CD4-positive, CD25-positive, alpha-beta regulatory T cell (primary cell): ENCODE measurements at regions not wholly inside any gene's neighbourhood (a gene's known extent, or its start where the extent isn't known, plus 50 kb on each side); places are given as distances from the start of the nearest gene placed in this dataset.

Source experiments
- ATAC-seq, 2 donors: fragments of 150-1000 bp; cut with Tn5 transposase; one replicate each; pipeline ENCODE4 v1.10.0; 2021; ENCODE audit warnings: low read depth in 2 of 2, moderate number of reproducible peaks in 2 of 2, moderate library complexity in 1 of 2
- DNase-seq, 3 donors: peaks; one replicate each; pipeline versions ENCODE4 v3.0.0 to v3.0.0-alpha.2; 2012 to 2022; ENCODE audit warnings: mixed read lengths in 1 of 3
- H3K27ac ChIP-seq: one replicate; pipeline ENCODE4 v1.7.0; 2013; ENCODE audit warnings: mild to moderate bottlenecking, low read length; ENCODE audit not compliant: insufficient read depth, poor library complexity, severe bottlenecking
- H3K27me3 ChIP-seq: one replicate; pipeline ENCODE4 v1.7.0; 2013; ENCODE audit warnings: low read length; ENCODE audit not compliant: control insufficient read depth, insufficient read depth
- H3K36me3 ChIP-seq: one replicate; pipeline ENCODE4 v1.7.0; 2013; ENCODE audit warnings: mild to moderate bottlenecking, low read length, moderate library complexity; ENCODE audit not compliant: control insufficient read depth, insufficient read depth
- H3K4me1 ChIP-seq: 2 replicates; pipeline ENCODE4 v1.7.0; 2013; ENCODE audit warnings: mild to moderate bottlenecking, low read length; ENCODE audit not compliant: insufficient read depth, control insufficient read depth, poor library complexity, severe bottlenecking
- H3K4me3 ChIP-seq: one replicate; pipeline ENCODE4 v1.7.0; 2013; ENCODE audit warnings: low read depth, mild to moderate bottlenecking, low read length, moderate library complexity
- H3K9me3 ChIP-seq, 2 experiments: 1 replicate in 1 of 2; 2 replicates in 1 of 2; pipeline ENCODE4 v1.7.0; 2013; ENCODE audit warnings: low read length in 2 of 2, mild to moderate bottlenecking in 1 of 2, moderate library complexity in 1 of 2; ENCODE audit not compliant: control insufficient read depth in 2 of 2
- H3K27ac Mint-ChIP-seq, 3 donors: one replicate each; pipeline ENCODE4 v1.8.0; 2020 to 2022; ENCODE audit warnings: mild to moderate bottlenecking in 3 of 3, mixed read lengths in 3 of 3, moderate library complexity in 2 of 3
- H3K27me3 Mint-ChIP-seq: one replicate; pipeline ENCODE4 v1.8.0; 2022; ENCODE audit warnings: mild to moderate bottlenecking, mixed read lengths
- H3K36me3 Mint-ChIP-seq: one replicate; pipeline ENCODE4 v1.8.0; 2020; ENCODE audit warnings: mixed read lengths
- H3K4me1 Mint-ChIP-seq, 4 donors: one replicate each; pipeline ENCODE4 v1.8.0; 2020 to 2022; ENCODE audit warnings: mixed read lengths in 4 of 4, mild to moderate bottlenecking in 1 of 4
- H3K4me3 Mint-ChIP-seq, 4 donors: one replicate each; pipeline ENCODE4 v1.8.0; 2020 to 2022; ENCODE audit warnings: mild to moderate bottlenecking in 4 of 4, mixed read lengths in 4 of 4, moderate library complexity in 3 of 4
- H3K9me3 Mint-ChIP-seq, 7 donors: one replicate each; pipeline ENCODE4 v1.8.0; 2020 to 2022; ENCODE audit warnings: mixed read lengths in 7 of 7, mild to moderate bottlenecking in 3 of 7, moderate library complexity in 2 of 7

- peak; percentile 52 to 53 for ATAC-seq
- Histone ChIP-seq H3K4me3 (peak overlapping the region; percentile 56), H3K27ac (peak overlapping the region; percentile 18), H3K9me3 (no peaks in the 10 kb centered on the region), H3K27me3 (no peaks in the 10 kb centered on the region), H3K4me1 (peaks cover 56% of the 10 kb centered on the region), H3K36me3 (no peaks in the 10 kb centered on the region)
- Mint-ChIP-seq H3K4me1 (peaks cover 16 to 89% (median 56%) of the 10 kb centered on the region in 4 donors), H3K9me3 (peaks cover 0 to 1% (median 0%) of the 10 kb centered on the region in 7 donors), H3K27ac (peak overlapping the region; percentile 92 to 96 (median 92)), H3K36me3 (no peaks in the 10 kb centered on the region), H3K4me3 (peak overlapping the region; percentile 48 to 82 (median 64)), H3K27me3 (no peaks in the 10 kb centered on the region)
- peak; percentile 62 to 82 (median 74) for DNase-seq
Measured at GRCh38 chr6:159104163-159104925, 59.6 kb upstream of the TAGAP start.

- Mint-ChIP-seq H3K4me1 (peaks cover 18 to 90% (median 57%) of the 10 kb centered on the region in 4 donors), H3K4me3 (peak overlapping the region; percentile 48 to 82 (median 64)), H3K27me3 (no peaks in the 10 kb centered on the region), H3K9me3 (peaks cover 0 to 1% (median 0%) of the 10 kb centered on the region in 7 donors), H3K27ac (peak overlapping the region; percentile 92 to 96 (median 92)), H3K36me3 (no peaks in the 10 kb centered on the region)
- H3K9me3 ChIP-seq: no peaks in the 10 kb centered on the region
- H3K27ac ChIP-seq: peak overlapping the region; percentile 18
- DNase-seq (no peak), ATAC-seq (no peak)
- no peaks in the 10 kb centered on the region for H3K27me3 ChIP-seq
- H3K4me1 ChIP-seq: peaks cover 56% of the 10 kb centered on the region
- H3K4me3 ChIP-seq: peak overlapping the region; percentile 56
- no peaks in the 10 kb centered on the region for H3K36me3 ChIP-seq
Measured at GRCh38 chr6:159103396-159104162, 58.8 kb upstream of the TAGAP start.

GRCh38 chr6:159102373-159103160 is 57.8 kb upstream of the TAGAP start:
- ATAC-seq (no peak), DNase-seq (no peak)
- H3K4me1 ChIP-seq: peaks cover 55% of the 10 kb centered on the region
- Mint-ChIP-seq H3K36me3 (no peaks in the 10 kb centered on the region), H3K27ac (peak overlapping the region in 2 of 3 donors; percentile 73 to 83), H3K27me3 (no peaks in the 10 kb centered on the region), H3K9me3 (peaks cover 0 to 1% (median 0%) of the 10 kb centered on the region in 7 donors), H3K4me1 (peaks cover 19 to 88% (median 55%) of the 10 kb centered on the region in 4 donors), H3K4me3 (peak overlapping the region in 1 of 4 donors; percentile 53)
- H3K27ac ChIP-seq: no peak overlapping the region
- no peak overlapping the region for H3K4me3 ChIP-seq
- H3K27me3 ChIP-seq: no peaks in the 10 kb centered on the region
- H3K9me3 ChIP-seq: no peaks in the 10 kb centered on the region
- H3K36me3 ChIP-seq: no peaks in the 10 kb centered on the region

GRCh38 chr6:159101656-159102055 is 56.9 kb upstream of the TAGAP start:
- peak overlapping the region; percentile 73 to 98 (median 87) for H3K27ac Mint-ChIP-seq
- no peak for ATAC-seq
- H3K4me1 ChIP-seq: peaks cover 47% of the 10 kb centered on the region
- DNase-seq: no peak
- no peak overlapping the region for H3K27ac ChIP-seq
- H3K4me3 Mint-ChIP-seq: no peak overlapping the region
- no peaks in the 10 kb centered on the region for H3K27me3 Mint-ChIP-seq
- H3K9me3 Mint-ChIP-seq: peaks cover 0 to 1% (median 0%) of the 10 kb centered on the region in 7 donors
- H3K36me3 Mint-ChIP-seq: no peaks in the 10 kb centered on the region
- H3K36me3 ChIP-seq: no peaks in the 10 kb centered on the region
- no peak overlapping the region for H3K4me3 ChIP-seq
- H3K9me3 ChIP-seq: no peaks in the 10 kb centered on the region
- no peaks in the 10 kb centered on the region for H3K27me3 ChIP-seq
- peaks cover 10 to 85% (median 52%) of the 10 kb centered on the region in 4 donors for H3K4me1 Mint-ChIP-seq

GRCh38 chr6:159100395-159101182 is 55.8 kb upstream of the TAGAP start:
- Mint-ChIP-seq H3K9me3 (peaks cover 0 to 1% (median 0%) of the 10 kb centered on the region in 7 donors), H3K27ac (peak overlapping the region in 2 of 3 donors; percentile 96 to 98), H3K36me3 (no peaks in the 10 kb centered on the region), H3K27me3 (no peaks in the 10 kb centered on the region), H3K4me3 (peak overlapping the region; percentile 28 to 75 (median 60)), H3K4me1 (peaks cover 6 to 79% (median 45%) of the 10 kb centered on the region in 4 donors)
- DNase-seq (no peak), ATAC-seq (no peak)
- Histone ChIP-seq H3K4me3 (no peak overlapping the region), H3K36me3 (no peaks in the 10 kb centered on the region), H3K27ac (no peak overlapping the region), H3K9me3 (no peaks in the 10 kb centered on the region), H3K4me1 (peaks cover 38% of the 10 kb centered on the region), H3K27me3 (no peaks in the 10 kb centered on the region)

- no peaks in the 10 kb centered on the region for H3K36me3 ChIP-seq
- H3K27ac ChIP-seq: peak overlapping the region; percentile 90
- peak overlapping the region; percentile 88 to 98 (median 96) for H3K27ac Mint-ChIP-seq
- peak overlapping the region; percentile 59 to 75 (median 66) for H3K4me3 Mint-ChIP-seq
- no peaks in the 10 kb centered on the region for H3K36me3 Mint-ChIP-seq
- no peaks in the 10 kb centered on the region for H3K27me3 Mint-ChIP-seq
- ATAC-seq: no peak
- no peak overlapping the region for H3K4me3 ChIP-seq
- peaks cover 6 to 80% (median 48%) of the 10 kb centered on the region in 4 donors for H3K4me1 Mint-ChIP-seq
- H3K9me3 ChIP-seq: no peaks in the 10 kb centered on the region
- H3K4me1 ChIP-seq: peaks cover 38% of the 10 kb centered on the region
- H3K9me3 Mint-ChIP-seq: peaks cover 0 to 1% (median 0%) of the 10 kb centered on the region in 7 donors
- DNase-seq: no peak
- no peaks in the 10 kb centered on the region for H3K27me3 ChIP-seq
Measured at GRCh38 chr6:159099961-159100360, 55.2 kb upstream of the TAGAP start.
